Endothelial cell of umbilical vein (primary cell): ENCODE measurements at regions not wholly inside any gene's neighbourhood (a gene's known extent, or its start where the extent isn't known, plus 50 kb on each side); places are given as distances from the start of the nearest gene placed in this dataset.

Source experiments
- BruUV-seq: library from RNA; stranded (reverse); fragments of 400-500 nt; replicated peaks from 2 replicates; lab custom pipeline; 2021; lab: Mats Ljungman, UMichigan
- CTCF ChIA-PET: fragments of 300-600, 350-600 bp; sonication (Branson Sonifier 250); formaldehyde crosslinking; loops from one replicate; lab custom pipeline; 2021; ENCODE audit warnings: antibody characterized with exemption, inconsistent platforms; lab: Charles Lee
- POLR2A ChIA-PET: fragments of 300-600, 350-600 bp; sonication (Branson Sonifier 250); formaldehyde crosslinking; loops from one replicate; lab custom pipeline; 2021; ENCODE audit warnings: antibody characterized with exemption, inconsistent platforms; lab: Charles Lee
- DNase-seq: peaks from one replicate; pipeline ENCODE4 v3.0.0-alpha.2; 2011; ENCODE audit warnings: low read depth, low spot score
- FAIRE-seq: peaks from 2 replicates; lab custom pipeline; 2011; peaks lifted over from hg19 to GRCh38; lab: Jason Lieb, UNC
- H2AFZ ChIP-seq: 2 replicates; pipeline ENCODE4 v1.6.0; 2012; ENCODE audit warnings: low read depth, low read length, control low read depth, inconsistent platforms
- H3K27ac ChIP-seq: 2 replicates; pipeline ENCODE4 v1.5.1; 2011; ENCODE audit warnings: low read depth, mild to moderate bottlenecking, control low read depth, low read length, moderate library complexity; ENCODE audit not compliant: insufficient read depth
- H3K27me3 ChIP-seq, 2 experiments: 2 replicates each; pipeline versions ENCODE4 v1.6.0 to v1.6.1; 2011; ENCODE audit warnings: low read length in 2 of 2, mixed read lengths in 1 of 2; ENCODE audit not compliant: control insufficient read depth in 2 of 2, insufficient read depth in 2 of 2
- H3K36me3 ChIP-seq, 2 experiments: 2 replicates in 1 of 2; 3 replicates in 1 of 2; pipeline ENCODE4 v1.5.1; 2011; ENCODE audit warnings: low read length in 2 of 2, mild to moderate bottlenecking in 1 of 2, moderate library complexity in 1 of 2; ENCODE audit not compliant: control insufficient read depth in 2 of 2, insufficient read depth in 2 of 2; ENCODE audit errors: extremely low read depth in 1 of 2
- H3K4me1 ChIP-seq: 3 replicates; pipeline ENCODE4 v1.5.1; 2011; ENCODE audit warnings: mild to moderate bottlenecking, low read length; ENCODE audit not compliant: control insufficient read depth, insufficient read depth; ENCODE audit errors: extremely low read depth
- H3K4me2 ChIP-seq: 2 replicates; pipeline ENCODE4 v1.6.1; 2011; ENCODE audit warnings: low read length, control low read depth, mixed read lengths; ENCODE audit not compliant: insufficient read depth
- H3K4me3 ChIP-seq, 3 experiments: fragments of 200-600 bp in 1 of 3; sonication (generic), shearing (Covaris generic) in 1 of 3; replicated peaks in 1 of 3; 2 replicates each; pipeline ENCODE4 v1.5.1; 2011 to 2016; ENCODE audit warnings: control low read depth in 3 of 3, low read length in 3 of 3, mild to moderate bottlenecking in 2 of 3, inconsistent platforms in 1 of 3, low read depth in 1 of 3, moderate library complexity in 1 of 3; ENCODE audit not compliant: insufficient read depth in 1 of 3
- H3K79me2 ChIP-seq: 2 replicates; pipeline ENCODE4 v1.6.0; 2012; ENCODE audit warnings: low read length, inconsistent platforms; ENCODE audit not compliant: control insufficient read depth, insufficient read depth
- H3K9ac ChIP-seq: replicated peaks from 2 replicates; pipeline ENCODE3; 2011; ENCODE audit warnings: low read length, control low read depth; ENCODE audit not compliant: insufficient read depth; ENCODE audit errors: extremely low read depth
- H3K9me1 ChIP-seq: replicated peaks from 3 replicates; pipeline ENCODE4 v1.6.0; 2011; ENCODE audit warnings: mild to moderate bottlenecking, low read length; ENCODE audit not compliant: control insufficient read depth, insufficient read depth; ENCODE audit errors: extremely low read depth
- H3K9me3 ChIP-seq: replicated peaks from 2 replicates; pipeline ENCODE4 v1.5.1; 2012; ENCODE audit warnings: low read length, inconsistent platforms; ENCODE audit not compliant: control insufficient read depth, insufficient read depth
- H4K20me1 ChIP-seq: replicated peaks from 2 replicates; pipeline ENCODE3; 2011; ENCODE audit warnings: mild to moderate bottlenecking, low read length; ENCODE audit not compliant: control insufficient read depth, insufficient read depth; ENCODE audit errors: extremely low read depth
- CTCF ChIP-seq, 2 donors: IDR thresholded peaks; 1 replicate in 1 of 2; 2 replicates in 1 of 2; pipeline ENCODE4 v1.5.1; 2011; ENCODE audit warnings: low read length in 2 of 2, mild to moderate bottlenecking in 2 of 2, moderate library complexity in 2 of 2, control low read depth in 1 of 2, inconsistent platforms in 1 of 2, low read depth in 1 of 2; ENCODE audit not compliant: insufficient read depth in 1 of 2; ENCODE audit errors: extremely low read depth in 1 of 2
- EZH2 ChIP-seq: IDR thresholded peaks from 2 replicates; pipeline ENCODE4 v1.6.1; 2012; ENCODE audit warnings: borderline replicate concordance, low read depth, mild to moderate bottlenecking, moderate library complexity, low read length, inconsistent platforms; ENCODE audit not compliant: severe bottlenecking
- FOS ChIP-seq: IDR thresholded peaks from 2 replicates; pipeline ENCODE4 v1.6.1; 2011; ENCODE audit warnings: mild to moderate bottlenecking, low read length, moderate library complexity, borderline replicate concordance; ENCODE audit not compliant: insufficient read depth
- GATA2 ChIP-seq: IDR thresholded peaks from 2 replicates; pipeline ENCODE4 v1.7.0; 2011; ENCODE audit warnings: low read depth, mild to moderate bottlenecking, moderate library complexity, mixed read lengths, low read length; ENCODE audit not compliant: insufficient read length, insufficient read depth
- JUN ChIP-seq: IDR thresholded peaks from 2 replicates; pipeline ENCODE4 v1.6.1; 2011; ENCODE audit warnings: borderline replicate concordance, low read depth; ENCODE audit not compliant: insufficient read length, insufficient read depth
- MAX ChIP-seq: IDR thresholded peaks from 2 replicates; pipeline ENCODE4 v1.6.1; 2011; ENCODE audit not compliant: insufficient read depth, insufficient read length
- MYC ChIP-seq: IDR thresholded peaks from one replicate; pipeline ENCODE4 v1.6.1; 2011; ENCODE audit warnings: mild to moderate bottlenecking, low read depth, low read length
- POLR2A ChIP-seq: IDR thresholded peaks from 2 replicates; pipeline ENCODE4 v1.6.1; 2012; ENCODE audit warnings: low read depth, mild to moderate bottlenecking, control low read depth, low read length
- POLR2AphosphoS5 ChIP-seq: IDR thresholded peaks from 2 replicates; pipeline ENCODE4 v1.6.1; 2012; ENCODE audit warnings: low read depth, mild to moderate bottlenecking, control low read depth, low read length, moderate library complexity; ENCODE audit not compliant: insufficient read depth
- dilution Hi-C: fragments of 300-500 bp; cut with MboI; formaldehyde crosslinking; loops from one replicate; pipeline ENCODE4 v1.15.0; 2019; ENCODE audit warnings: low sequenced_read_pairs; ENCODE audit not compliant: extremely low pct_ligation_motif_present
- intact Hi-C: fragments of 100-400 bp; cut with micrococcal nuclease; formaldehyde crosslinking; loops from one replicate; pipeline ENCODE4 v1.10.0; 2022

GRCh38 chr1:181251001-181251712 is 162.7 kb downstream of the IER5 start:
- H3K27ac ChIP-seq: no peak overlapping the region
- peaks cover 2% of the 10 kb centered on the region for H3K4me1 ChIP-seq
- CTCF ChIA-PET: interaction anchor here (0.6 to 1.4 kb wide), 2 partner anchors 10 to 31 kb away, joined by 3 read pairs; no protein-coding TSS in a partner anchor
- H3K79me2 ChIP-seq: no peaks in the 10 kb centered on the region
- no peak overlapping the region for H3K4me3 ChIP-seq
- no peaks in the 10 kb centered on the region for H3K9me1 ChIP-seq
- peak; percentile 90 for FAIRE-seq
- no peak overlapping the region for H2AFZ ChIP-seq
- H3K36me3 ChIP-seq: no peaks in the 10 kb centered on the region
- H3K9ac ChIP-seq: no peak overlapping the region
- no TSS peak for BruUV-seq
- dilution Hi-C loops (no loop called here), intact Hi-C loops (no loop called here)
- H3K4me2 ChIP-seq: no peak overlapping the region
- no peaks in the 10 kb centered on the region for H3K27me3 ChIP-seq
- POLR2A ChIA-PET: no interaction called here
- DNase-seq: peak; percentile 75
- TF ChIP-seq CTCF (IDR thresholded peaks at IDR 0.05; ENCODE audit: extremely low read depth in 1 of 2, insufficient read depth in 1 of 2, low read depth in 1 of 2, low read length in 2 of 2) (no peak), FOS (peak; percentile 66)
- no peaks in the 10 kb centered on the region for H4K20me1 ChIP-seq
- H3K9me3 ChIP-seq: no peaks in the 10 kb centered on the region

GRCh38 chr1:181251713-181252075 is 163.2 kb downstream of the IER5 start:
- Histone ChIP-seq H3K27me3 (no peaks in the 10 kb centered on the region), H3K79me2 (no peaks in the 10 kb centered on the region), H3K4me2 (no peak overlapping the region), H3K9me1 (no peaks in the 10 kb centered on the region), H3K4me3 (no peak overlapping the region), H3K27ac (no peak overlapping the region), H3K9me3 (no peaks in the 10 kb centered on the region), H2AFZ (no peak overlapping the region), H4K20me1 (no peaks in the 10 kb centered on the region), H3K9ac (no peak overlapping the region), H3K36me3 (no peaks in the 10 kb centered on the region), H3K4me1 (peaks cover 2% of the 10 kb centered on the region)
- DNase-seq (no peak), FAIRE-seq (no peak)
- dilution Hi-C loops (no loop called here), intact Hi-C loops (no loop called here)
- TF ChIP-seq FOS (no peak), GATA2 (no peak), MAX (no peak), JUN (no peak), EZH2 (no peak), MYC (no peak), POLR2A (no peak), CTCF (IDR thresholded peaks at IDR 0.05; ENCODE audit: extremely low read depth in 1 of 2, insufficient read depth in 1 of 2, low read depth in 1 of 2, low read length in 2 of 2) (no peak), POLR2AphosphoS5 (no peak)
- ChIA-PET POLR2A (no interaction called here), CTCF (interaction anchor here (0.6 to 1.4 kb wide), 2 partner anchors 11 to 31 kb away, joined by 3 read pairs; no protein-coding TSS in a partner anchor)
- no TSS peak for BruUV-seq
